GM18508 (cell line): ENCODE measurements at regions not wholly inside any gene's neighbourhood (a gene's known extent, or its start where the extent isn't known, plus 50 kb on each side); places are given as distances from the start of the nearest gene placed in this dataset.
"Not testable (repeated sequence)": the region's sequence is repeated elsewhere in the genome, so short reads cannot be mapped to it uniquely, and the experiment has no call there.

Experiments
- ATAC-seq: cut with Tn5 transposase; IDR thresholded peaks from one replicate; pipeline ENCODE4 v1.9.1; 2021; ENCODE audit warnings: moderate number of reproducible peaks; ENCODE audit not compliant: insufficient read depth, unreplicated experiment

- no peak for ATAC-seq
These were observed 97.7 kb upstream of the SFSWAP start for GRCh38 chr12:131613186-131613585.

GRCh38 chr12:131613678-131614077 is 97.2 kb upstream of the SFSWAP start:
- no peak for ATAC-seq

- no peak for ATAC-seq
These were observed 95.4 kb upstream of the SFSWAP start for GRCh38 chr12:131615326-131616042.

GRCh38 chr12:131616043-131616700 is 94.7 kb upstream of the SFSWAP start:
- no peak for ATAC-seq

GRCh38 chr12:131616738-131617137 is 94.2 kb upstream of the SFSWAP start:
- no peak for ATAC-seq

- ATAC-seq: no peak
These were observed 93.7 kb upstream of the SFSWAP start for GRCh38 chr12:131617179-131617578.

- ATAC-seq: no peak
These were observed 93.1 kb upstream of the SFSWAP start for GRCh38 chr12:131617596-131618302.

GRCh38 chr12:131618303-131618658 is 92.6 kb upstream of the SFSWAP start:
- no peak for ATAC-seq

- no peak for ATAC-seq
These were observed 92.2 kb upstream of the SFSWAP start for GRCh38 chr12:131618701-131619100.

GRCh38 chr12:131619106-131619642 is 91.7 kb upstream of the SFSWAP start:
- no peak for ATAC-seq

- ATAC-seq: no peak
These were observed 91.0 kb upstream of the SFSWAP start for GRCh38 chr12:131619736-131620506.

GRCh38 chr12:131620520-131620919 is 90.4 kb upstream of the SFSWAP start:
- ATAC-seq: no peak

GRCh38 chr12:131620946-131621681 is 89.8 kb upstream of the SFSWAP start:
- ATAC-seq: no peak

GRCh38 chr12:131621701-131622421 is 89.0 kb upstream of the SFSWAP start:
- no peak for ATAC-seq

- no peak for ATAC-seq
These were observed 88.4 kb upstream of the SFSWAP start for GRCh38 chr12:131622422-131622955.

GRCh38 chr12:131623404-131624368 is 87.2 kb upstream of the SFSWAP start:
- ATAC-seq: not testable (repeated sequence)

- not testable (repeated sequence) for ATAC-seq
These were observed 86.5 kb upstream of the SFSWAP start for GRCh38 chr12:131624369-131624739.
